HG03060 (cell line): ENCODE measurements at regions not wholly inside any gene's neighbourhood (a gene's known extent, or its start where the extent isn't known, plus 50 kb on each side); places are given as distances from the start of the nearest gene placed in this dataset.
"Not testable (repeated sequence)": the region's sequence is repeated elsewhere in the genome, so short reads cannot be mapped to it uniquely, and the experiment has no call there.

ENCODE experiments used
- ATAC-seq: cut with Tn5 transposase; IDR thresholded peaks from one replicate; pipeline ENCODE4 v1.9.1; 2021; ENCODE audit warnings: low read depth, moderate number of reproducible peaks; ENCODE audit not compliant: unreplicated experiment

DNA sequence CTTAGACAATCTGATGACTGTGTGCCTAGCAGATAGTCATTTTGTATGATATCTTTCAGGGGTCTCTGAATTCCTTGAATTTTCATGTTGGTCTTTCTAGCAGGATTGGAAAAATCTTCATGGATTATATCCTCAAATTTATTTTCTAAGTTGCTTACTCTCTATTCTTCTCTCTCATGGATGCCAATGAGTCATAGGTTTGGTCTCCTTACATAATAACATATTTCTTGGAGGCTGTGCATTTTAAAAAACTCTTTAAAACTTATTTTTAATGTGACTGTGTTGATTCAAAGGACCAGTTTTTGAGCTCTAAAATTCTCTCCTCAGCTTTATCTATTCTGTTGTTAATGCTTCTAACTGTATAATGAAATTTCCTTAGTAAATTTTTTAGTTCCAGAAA, 198.7 kb downstream of the AASDHPPT start:
- ATAC-seq: no peak

DNA sequence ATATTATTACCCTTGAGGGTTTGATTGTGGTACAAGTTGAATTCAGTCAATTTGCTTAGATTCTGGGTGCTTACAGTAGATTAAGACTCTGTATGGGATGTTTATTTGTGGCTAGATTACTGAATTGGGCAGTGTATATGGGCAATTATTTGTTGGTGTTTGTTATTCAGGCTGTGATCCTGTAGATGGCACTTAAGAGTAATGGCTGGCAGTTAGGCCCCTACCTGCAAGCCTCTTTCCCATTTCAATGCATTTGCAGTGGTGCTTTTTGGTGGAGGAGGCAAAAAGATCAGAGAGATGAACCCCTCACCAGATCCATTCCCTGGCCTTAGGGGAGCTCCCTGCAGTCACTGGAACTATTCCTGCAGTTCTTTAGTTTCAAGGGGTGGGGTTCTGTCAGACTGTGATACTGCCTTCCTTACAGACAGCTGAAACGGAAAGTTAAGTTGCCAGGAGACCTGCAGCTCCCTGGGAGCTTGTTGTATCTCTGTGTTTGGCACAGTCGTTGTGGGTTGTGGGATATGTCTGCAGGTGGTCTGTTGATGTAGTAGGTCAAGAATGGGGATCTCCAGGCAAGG, 199.5 kb downstream of the AASDHPPT start:
- ATAC-seq: no peak

DNA sequence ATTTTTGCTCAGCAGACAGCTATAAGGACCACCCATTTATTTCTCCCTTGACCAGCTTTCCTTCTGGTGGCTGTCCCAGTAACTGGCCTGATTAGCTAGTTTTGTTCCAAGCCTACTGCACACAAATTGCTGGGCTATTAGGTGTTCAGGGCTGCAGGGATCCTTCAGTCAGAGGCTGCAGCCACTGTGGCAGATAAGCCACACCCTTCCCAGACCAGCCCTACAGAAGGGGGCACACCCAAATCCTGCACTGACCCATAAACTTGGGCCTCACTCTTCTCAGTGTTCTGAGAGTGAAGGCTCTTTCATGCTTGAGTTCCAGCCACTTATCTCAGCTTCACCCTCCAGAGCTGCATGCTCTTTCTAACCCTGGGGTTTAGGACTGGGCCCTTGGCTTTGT, 200.0 kb downstream of the AASDHPPT start:
- no peak for ATAC-seq

DNA sequence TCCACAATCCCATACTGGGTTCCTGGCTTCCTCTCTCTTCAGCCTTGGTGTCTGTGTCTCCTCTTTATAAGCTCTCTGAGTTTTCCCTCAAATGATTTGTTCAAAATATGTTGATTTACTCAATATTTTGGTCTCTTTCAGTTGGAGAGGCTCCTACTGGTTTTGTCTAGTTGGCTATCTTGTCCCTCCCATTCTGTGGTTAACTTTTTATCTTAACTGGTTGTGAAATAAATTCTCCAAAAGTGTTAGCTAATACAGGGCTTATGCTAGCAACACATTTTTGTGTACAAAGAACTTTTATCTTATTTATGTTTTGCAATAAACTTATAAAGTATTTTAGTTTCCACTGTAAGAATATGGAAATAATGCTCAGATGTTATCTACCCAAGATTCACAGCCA, 200.9 kb downstream of the AASDHPPT start:
- ATAC-seq: no peak

DNA sequence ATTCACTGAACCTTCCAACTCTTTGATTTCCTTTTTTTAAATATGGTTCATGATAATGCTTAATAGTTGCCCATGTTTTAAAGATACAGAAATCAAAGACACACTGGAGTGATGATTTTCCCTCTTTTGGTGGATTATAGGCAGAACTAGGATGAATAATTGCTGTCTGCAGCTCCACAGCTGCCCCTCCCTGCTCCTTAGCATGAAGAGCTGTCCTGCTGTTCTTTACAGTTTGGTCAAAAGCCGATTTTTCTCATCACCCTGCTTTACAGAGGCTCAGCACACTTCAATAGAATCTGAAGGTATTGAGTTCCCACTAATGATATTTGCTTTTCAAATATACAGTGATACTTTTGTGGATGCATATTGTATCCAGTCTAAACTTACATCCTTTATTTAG, 202.6 kb downstream of the AASDHPPT start:
- ATAC-seq: no peak

DNA sequence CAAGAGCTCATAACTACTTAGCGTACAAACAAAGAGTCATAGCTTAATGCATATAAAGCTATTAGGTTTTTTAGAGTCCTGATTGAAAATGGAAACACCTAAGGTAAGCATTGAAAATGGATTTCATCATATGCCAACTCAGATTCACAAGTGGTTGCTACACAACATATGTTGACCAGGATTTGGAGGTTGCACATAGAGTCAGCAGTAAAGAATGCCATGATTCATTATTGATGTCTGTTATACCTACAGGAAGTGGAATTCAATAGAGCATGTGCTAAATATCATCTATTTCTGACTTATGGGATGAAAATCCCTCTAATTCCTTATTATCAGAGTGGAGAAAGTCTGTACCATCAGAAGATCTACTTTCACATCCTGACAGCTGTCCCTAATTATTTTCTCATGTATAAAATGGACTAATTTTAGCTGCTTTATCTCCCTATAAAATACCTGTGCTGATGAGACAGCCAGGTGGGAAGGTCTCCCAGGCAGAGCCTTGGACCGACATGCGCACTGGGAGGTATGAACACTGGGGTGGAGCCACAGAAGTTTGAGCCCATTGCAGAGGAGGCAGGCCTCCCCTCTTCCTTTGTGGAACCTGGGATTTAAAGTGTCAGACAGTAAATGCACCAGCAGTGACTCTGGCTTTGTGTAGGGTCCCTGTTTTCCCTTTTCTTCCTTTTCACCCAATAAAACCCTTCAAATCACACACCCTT, 204.2 kb downstream of the AASDHPPT start:
- no peak for ATAC-seq

DNA sequence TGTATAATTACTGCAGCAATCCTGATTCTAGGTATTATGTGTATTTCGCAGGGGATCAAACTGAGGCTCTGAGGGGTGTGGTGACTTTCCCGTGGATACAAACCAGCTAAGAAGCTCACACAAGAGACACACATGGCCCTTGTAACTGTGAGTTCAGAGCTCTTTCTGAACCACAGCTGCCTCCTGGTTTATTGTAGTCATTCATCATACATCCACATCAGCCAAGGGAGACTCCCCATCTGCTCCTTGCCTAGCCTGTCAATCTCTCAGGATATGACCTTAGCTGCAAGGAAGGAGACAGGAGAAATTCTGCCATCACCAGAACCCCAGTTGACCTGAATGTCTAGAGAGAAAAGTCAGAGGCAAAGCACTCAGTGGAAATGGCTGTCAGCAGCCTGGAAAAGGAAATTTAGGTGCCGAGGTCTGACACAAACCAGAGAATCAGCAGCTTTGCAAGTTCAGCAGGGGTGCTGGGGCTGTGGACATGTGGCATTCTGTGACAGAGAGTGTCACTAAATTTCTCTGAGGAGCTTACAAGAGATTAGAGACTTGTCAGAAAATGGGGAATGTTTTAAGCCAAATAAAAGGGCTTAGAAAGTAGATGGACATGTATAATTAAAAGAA, 209.5 kb downstream of the AASDHPPT start:
- ATAC-seq: no peak

DNA sequence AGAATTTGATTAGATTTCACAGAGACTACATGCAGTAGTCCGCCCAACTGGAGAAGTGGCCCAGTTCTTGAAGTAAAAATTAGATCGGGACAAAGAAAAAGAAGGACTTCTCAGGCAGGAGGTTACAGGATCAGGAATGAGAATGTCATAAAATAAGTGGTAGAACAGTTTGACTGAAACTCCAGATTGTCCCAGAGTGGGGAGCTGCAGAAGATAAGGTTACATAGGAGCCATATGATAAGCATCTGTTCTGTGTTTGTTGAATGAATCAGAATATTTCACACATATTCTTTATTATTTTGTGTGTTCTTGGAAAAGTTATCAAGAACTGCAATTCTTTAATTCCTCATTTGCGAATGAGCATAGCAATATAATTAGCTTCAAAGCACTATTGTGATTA, 210.6 kb downstream of the AASDHPPT start:
- no peak for ATAC-seq

DNA sequence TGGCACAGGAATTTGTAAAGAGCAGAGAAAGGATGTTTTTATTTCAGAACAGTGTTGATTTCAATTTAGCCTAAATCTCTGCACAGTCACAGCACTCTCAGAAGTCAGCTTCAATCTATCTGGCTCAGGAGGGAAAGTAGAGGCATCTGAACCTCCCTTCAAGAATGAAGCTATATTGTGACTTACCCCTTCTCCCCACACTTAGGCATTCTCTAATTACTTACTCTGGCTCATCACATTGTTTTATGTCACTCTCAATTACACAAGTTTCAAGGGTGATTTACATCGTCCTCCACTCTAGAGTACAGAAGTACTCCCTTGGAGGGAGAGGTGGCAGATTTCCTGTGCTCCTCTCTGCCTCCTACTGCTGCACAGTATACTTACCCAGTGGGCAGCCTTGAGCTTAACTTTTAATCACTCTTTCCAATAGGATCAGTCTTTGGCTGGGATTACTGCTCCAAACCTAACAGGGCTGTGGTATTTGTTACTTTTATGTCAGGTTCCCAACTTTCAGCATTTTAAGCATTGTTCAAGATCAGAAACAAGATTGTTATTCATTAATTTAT, 211.4 kb downstream of the AASDHPPT start:
- no peak for ATAC-seq

DNA sequence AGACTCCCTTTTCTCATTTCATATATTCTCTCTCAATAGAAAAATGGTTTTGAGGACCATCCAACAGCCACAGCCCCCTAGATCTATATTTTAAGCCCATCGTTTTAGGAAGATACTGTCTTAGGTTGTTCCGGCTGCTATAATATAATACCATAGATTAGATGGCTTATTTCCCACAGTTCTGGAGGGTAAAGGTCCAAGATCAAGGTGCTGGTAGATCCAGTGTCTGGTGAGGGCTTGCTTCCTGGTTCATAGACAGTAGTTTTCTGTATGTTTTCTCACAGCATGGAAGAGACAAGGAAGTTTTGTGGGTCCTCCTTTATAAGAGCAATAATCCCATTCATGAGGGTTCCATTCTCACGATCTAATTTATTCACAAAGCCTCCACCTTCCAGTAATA, 215.1 kb downstream of the AASDHPPT start:
- no peak for ATAC-seq

DNA sequence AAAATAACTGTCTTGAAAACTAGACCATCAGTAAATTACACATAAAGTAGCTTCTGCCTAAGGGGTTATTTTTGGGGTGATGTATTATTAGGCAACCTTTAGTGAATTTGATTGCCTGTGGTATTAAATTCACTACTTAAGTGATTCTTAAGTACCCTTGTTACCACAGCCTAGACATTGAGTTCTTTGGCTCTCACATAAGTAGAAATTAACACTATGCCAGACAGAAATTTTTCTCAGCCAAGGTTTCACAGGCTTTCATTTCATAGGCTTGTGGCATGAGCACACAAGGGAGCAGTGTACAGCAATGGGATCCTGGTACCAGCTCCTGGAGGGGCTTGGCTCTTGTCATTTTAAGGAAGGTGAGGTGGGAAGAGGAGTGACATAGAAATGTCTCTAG, 218.5 kb downstream of the AASDHPPT start:
- no peak for ATAC-seq

DNA sequence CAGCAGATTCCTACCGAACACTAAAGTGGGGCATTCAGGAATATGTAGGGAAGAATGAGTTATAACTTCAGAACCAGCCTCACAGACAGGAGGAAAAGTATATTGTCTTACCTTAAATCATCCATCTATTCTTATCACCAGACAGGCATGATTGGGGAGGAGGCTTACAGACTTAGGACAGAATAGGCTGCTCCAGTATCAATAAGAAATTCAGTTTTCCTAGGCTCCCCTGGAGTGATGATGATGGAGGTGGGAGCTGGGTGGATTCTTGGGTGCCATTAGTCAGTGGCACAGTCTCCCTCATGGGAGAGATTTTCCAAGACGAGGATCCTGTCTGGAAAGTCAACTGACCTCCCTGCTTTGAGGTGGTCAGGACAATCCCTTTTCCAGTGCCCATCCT, 225.0 kb downstream of the AASDHPPT start:
- ATAC-seq: no peak

DNA sequence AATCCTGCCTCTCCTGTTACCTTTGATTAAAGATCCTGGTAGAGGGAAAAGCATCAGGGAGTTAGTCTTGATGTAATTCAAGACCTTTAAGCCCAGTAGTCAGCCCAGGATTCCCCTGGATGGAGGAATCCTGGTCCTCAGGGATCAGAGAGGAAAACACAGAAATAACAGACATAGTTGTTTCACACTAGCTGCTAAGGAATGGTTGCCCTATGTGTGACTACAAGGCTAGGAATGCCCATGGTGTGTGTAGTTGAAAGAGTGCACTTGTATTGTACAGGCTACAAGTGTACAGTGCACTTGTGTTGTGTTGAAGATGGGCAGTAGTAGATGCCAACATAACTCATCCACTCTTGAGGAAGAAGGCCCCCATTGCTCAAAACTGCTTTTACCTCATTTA, 226.8 kb downstream of the AASDHPPT start:
- ATAC-seq: no peak

DNA sequence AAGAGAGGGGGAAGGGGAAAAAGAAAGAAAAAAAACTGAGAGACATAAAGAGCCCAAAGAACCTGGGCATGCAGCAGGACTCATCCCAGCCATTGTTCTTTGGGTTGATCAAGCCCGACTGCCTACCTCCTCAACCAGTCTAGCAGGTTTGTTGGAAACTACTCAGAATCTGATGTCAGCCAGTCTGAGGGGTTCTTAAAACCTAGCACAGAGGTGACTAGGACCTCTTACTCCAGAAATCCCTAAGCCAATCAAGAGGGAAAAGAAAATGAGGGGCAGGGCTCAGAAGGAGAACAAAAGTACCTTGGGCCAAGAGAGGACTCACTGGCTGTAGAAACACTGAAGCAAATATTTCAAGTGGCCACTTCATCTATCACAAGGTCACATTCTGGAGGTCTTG, 228.0 kb downstream of the AASDHPPT start:
- ATAC-seq: no peak

DNA sequence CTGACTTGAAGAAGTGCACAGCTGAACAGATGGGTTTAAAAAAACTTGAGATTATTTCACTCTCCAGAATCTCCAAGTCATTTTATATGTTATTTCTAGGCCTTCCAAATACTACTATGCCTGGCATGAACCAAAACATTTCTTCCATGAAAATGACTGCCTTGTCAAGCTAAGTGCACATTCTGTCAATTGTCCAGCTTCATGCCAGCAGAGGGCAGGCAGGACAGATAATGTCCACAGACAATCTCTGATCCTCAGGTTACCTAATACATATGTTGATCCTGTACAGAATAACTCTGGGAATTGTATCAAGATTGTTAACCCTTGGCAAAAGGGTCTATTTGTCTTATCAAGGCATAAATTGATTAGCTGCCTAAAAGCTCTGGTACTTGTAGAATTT, 229.5 kb downstream of the AASDHPPT start:
- no peak for ATAC-seq

DNA sequence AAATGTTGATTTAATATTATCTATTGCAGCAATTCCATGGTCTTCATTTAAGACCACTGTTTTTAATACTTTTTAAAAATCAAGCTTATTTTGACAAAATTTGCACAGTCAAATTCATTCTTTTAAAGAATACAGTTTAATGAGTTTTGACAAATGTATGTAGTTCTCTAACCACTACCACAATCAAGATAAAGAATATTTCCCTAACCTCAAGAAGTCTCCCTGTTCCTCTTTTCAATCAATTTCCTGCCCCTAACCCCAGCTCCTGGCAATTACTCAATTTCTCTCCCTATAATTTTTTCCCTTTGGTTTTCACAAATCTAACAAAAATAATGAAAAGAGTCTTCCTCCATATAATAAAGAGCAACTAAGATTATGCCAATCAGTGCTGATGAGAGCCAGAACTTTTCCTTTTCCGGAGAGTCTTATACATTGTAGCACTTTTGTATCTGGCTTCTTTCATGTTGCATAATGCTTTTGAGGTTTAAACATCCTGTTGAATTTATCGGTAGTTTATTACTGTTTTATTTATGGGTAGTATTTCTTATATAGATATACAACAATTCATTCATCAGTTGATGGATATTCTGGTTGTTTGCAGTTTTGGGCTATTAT, 231.7 kb downstream of the AASDHPPT start:
- no peak for ATAC-seq

DNA sequence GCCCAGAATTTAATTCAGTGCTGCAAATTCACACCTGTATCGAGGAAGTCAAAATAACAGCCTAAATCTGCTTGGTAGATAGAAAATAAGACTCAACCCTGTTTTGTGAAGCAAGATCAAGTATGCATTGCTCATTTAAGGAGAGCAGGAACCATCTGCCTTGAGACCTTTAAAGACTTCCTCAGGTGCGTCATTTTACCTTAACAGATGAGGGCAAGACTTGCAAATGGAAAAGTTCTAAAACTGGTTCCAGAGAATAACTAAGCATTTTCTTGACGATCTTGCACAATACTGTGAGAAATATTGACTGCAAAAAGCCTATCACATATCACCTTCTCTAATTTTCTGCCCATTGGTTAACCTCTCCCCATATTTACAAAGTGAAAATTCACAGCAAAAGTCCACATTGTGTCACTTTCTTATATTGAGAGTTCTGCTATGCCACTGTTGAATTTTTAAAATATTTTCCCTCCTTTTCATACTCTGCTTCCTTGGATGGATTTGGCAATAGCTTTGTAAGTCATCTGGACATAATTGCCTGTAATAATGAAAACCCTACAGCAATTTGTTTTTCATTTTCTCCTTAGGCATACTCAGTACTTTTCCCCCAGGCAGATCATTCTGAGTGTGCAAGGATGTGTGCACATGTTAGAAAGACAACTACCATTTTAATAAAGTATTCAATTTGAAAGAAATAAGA, 234.2 kb downstream of the AASDHPPT start:
- ATAC-seq: no peak

DNA sequence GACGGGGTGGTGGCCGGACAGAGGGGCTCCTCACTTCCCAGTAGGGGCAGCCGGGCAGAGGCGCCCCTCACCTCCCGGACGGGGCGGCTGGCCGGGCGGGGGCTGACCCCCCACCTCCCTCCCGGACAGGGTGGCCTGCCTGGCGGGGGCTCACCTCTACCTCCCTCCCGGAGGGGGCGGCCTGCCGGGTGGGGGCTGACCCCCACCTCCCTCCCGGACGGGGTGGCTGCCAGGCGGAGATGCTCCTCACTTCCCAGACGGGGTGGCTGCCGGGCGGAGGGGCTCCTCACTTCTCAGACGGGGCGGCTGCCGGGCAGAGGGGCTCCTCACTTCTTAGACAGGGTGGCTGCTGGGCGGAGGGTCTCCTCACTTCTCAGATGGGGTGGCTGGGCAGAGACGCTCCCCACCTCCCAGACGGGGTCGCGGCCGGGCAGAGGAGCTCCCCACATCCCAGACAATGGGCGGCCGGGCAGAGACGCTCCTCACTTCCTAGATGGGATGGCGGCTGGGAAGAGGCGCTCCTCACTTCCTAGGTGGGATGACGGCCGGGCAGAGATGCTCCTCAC, 239.8 kb downstream of the AASDHPPT start:
- ATAC-seq: not testable (repeated sequence)

DNA sequence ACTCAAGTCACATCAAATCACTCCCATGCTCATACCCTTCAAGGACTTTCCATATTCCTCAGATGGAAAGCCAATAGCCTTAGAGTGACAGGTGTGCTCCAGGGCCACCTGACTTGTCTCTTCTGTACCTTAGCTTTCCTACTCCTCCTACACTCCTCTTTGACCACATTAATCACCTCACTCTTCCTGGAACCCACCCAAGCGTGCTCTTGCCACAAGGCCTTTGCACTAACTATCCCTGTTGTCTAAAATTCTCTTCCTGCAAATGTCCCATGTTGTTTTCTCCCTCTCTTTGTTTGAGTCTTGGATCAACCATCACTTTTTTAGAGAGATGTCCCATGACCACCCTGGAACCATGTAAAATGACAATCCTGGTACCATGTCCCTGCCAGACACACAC, 244.1 kb downstream of the AASDHPPT start:
- ATAC-seq: no peak

DNA sequence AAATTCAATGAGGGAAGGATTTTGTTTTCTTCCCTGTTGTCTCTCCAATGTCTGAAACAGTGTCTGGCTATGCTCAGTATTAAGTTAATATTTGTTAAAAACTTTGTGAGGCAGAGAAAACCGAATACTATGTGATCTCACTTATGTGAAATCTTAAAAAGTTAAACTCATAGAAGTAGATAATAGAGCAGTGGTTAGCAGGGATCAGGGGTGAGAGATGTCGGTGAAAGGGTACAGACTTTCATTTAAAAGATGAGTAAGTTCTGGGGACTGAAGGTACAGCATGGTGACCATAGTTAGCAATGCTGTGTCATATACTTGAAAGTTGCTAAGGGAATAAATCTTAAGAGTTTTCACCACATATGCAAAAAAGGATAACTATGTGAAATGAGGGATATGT, 244.6 kb downstream of the AASDHPPT start:
- no peak for ATAC-seq

DNA sequence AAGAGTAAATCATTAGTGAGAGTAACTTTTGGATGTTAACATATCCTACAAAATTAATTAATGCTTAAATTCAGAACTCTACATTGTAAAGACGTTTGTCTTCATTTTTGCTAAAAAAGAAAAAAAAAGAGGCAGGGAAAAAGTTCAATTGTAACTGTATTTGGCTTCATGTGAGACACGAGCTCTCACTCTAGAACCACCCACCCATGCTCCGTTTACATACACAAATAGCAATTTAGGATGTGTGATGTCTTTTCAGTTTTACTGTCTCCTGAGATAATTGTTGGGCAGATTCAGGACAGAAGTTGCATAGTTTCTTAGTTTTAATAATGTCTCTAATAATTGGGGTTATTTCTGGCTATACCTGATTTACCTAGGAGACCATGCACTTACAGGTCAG, 248.6 kb downstream of the AASDHPPT start:
- ATAC-seq: no peak
